Ishikawa (cell line): ENCODE measurements at regions not wholly inside any gene's neighbourhood (a gene's known extent, or its start where the extent isn't known, plus 50 kb on each side); places are given as distances from the start of the nearest gene placed in this dataset.

Experiments used
- EP300 ChIP-seq: IDR thresholded peaks from 2 replicates; pipeline ENCODE4 v1.6.1; 2012; ENCODE audit warnings: borderline replicate concordance
- NFIC ChIP-seq: IDR thresholded peaks from 2 replicates; pipeline ENCODE4 v1.6.1; 2012
- RAD21 ChIP-seq: IDR thresholded peaks from 2 replicates; pipeline ENCODE4 v1.6.1; 2012; ENCODE audit warnings: low read depth
- TCF12 ChIP-seq: IDR thresholded peaks from 2 replicates; pipeline ENCODE4 v1.6.1; 2012; ENCODE audit warnings: low read depth
- YY1 ChIP-seq: IDR thresholded peaks from 2 replicates; pipeline ENCODE4 v1.6.1; 2012; ENCODE audit warnings: low read depth

DNA sequence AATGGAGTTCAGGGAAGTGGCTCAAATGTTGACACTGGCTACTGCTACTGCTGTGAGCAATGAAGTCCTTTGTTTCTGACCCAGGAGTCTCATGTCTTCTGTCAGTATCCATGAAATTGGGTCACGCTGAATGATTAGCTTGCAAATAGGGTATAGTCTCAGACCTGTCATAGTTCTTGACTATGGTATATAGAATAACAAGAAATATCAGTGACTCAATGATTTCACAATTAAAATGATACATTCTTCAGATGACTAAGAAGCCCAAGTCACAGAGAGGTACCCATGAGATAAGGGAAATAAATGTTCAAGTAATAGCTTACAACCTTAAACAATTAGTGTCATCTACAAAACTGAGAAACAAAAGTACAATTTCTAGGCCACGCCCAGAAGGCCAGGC, 89.3 kb downstream of the LYZL2 start:
- TF ChIP-seq YY1 (no peak), NFIC (no peak), RAD21 (no peak), TCF12 (no peak), EP300 (no peak)
